ENCODE measurements at regions not wholly inside any gene's neighbourhood (a gene's known extent, or its start where the extent isn't known, plus 50 kb on each side); places are given as distances from the start of the nearest gene placed in this dataset.

- TF ChIP-seq, protein P1, sequence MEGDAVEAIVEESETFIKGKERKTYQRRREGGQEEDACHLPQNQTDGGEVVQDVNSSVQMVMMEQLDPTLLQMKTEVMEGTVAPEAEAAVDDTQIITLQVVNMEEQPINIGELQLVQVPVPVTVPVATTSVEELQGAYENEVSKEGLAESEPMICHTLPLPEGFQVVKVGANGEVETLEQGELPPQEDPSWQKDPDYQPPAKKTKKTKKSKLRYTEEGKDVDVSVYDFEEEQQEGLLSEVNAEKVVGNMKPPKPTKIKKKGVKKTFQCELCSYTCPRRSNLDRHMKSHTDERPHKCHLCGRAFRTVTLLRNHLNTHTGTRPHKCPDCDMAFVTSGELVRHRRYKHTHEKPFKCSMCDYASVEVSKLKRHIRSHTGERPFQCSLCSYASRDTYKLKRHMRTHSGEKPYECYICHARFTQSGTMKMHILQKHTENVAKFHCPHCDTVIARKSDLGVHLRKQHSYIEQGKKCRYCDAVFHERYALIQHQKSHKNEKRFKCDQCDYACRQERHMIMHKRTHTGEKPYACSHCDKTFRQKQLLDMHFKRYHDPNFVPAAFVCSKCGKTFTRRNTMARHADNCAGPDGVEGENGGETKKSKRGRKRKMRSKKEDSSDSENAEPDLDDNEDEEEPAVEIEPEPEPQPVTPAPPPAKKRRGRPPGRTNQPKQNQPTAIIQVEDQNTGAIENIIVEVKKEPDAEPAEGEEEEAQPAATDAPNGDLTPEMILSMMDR (IDR thresholded peaks at IDR 0.05), result no peak
Observed at GRCh38 chr3:72133329-72134011, 348.5 kb upstream of the PROK2 start.

DNA sequence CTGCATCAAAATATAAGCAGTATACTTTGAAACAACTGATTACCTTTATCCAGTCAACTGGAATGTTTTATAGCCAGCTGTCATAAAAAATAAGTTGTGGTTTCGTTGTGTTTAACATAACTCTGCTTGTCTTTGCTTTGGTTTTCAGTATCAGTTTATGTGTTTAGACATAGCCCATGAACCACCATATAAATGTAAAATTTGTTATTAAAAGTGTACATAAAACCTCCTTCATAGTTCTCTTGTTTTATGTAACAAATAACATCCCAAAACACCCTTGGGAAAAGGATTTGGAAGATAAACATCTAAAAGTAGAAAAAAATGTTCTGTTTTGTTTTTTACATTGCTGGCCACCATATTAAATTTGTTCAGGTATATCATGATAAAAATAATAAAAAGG is 347.0 kb upstream of the PROK2 start:
- TF ChIP-seq, protein P1 (IDR thresholded peaks at IDR 0.05), result no peak

DNA sequence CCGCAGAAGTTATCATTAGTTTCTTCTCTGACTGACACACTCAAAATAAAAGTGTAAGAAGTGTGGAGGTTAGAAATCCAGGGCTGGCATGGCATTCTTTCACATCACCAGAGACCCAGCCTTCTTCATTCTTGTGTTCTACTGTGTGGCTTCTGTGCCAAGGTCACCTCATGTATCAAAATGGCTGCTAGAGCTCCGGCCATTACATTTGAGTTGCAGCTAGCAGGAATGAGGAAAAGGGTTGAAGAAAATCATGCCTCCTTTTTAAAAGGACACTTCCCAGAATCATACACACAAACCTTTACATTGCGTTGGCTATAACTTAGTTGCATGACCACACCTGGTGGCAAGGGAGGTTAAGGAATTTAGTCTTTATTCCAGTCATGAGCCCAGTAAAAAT is 345.6 kb upstream of the PROK2 start:
- TF ChIP-seq, protein P1 (IDR thresholded peaks at IDR 0.05), result no peak

GRCh38 chr3:72129501-72130094 is 344.6 kb upstream of the PROK2 start:
- TF ChIP-seq, protein P1 (IDR thresholded peaks at IDR 0.05), result no peak

GRCh38 chr3:72128921-72129320 is 344.0 kb upstream of the PROK2 start:
- TF ChIP-seq, protein P1 (IDR thresholded peaks at IDR 0.05), result no peak

DNA sequence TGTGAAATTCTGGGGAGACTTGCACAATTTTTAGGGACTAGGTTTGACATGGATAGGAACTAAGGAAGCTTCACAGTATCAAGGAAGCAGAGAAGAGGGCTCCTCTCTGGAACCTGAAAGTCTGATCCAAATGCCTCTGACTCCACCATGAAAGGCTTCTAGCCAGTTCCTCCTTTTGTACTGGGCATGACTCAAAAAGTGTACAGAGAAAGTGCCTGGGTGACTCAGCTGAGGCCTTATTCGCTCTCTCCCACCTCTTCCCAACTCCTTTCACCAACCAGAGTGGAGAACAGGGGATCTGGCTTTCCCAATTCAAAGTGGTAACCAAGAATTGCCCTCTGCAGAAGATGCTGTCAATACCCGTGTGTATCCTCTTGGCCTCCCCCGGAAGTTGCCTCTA is 342.9 kb upstream of the PROK2 start:
- TF ChIP-seq, protein P1 (IDR thresholded peaks at IDR 0.05), result no peak

GRCh38 chr3:72127224-72127612 is 342.3 kb upstream of the PROK2 start:
- TF ChIP-seq, protein P1 (IDR thresholded peaks at IDR 0.05), result no peak
